Osteocyte (in vitro differentiated cells): ENCODE measurements at regions not wholly inside any gene's neighbourhood (a gene's known extent, or its start where the extent isn't known, plus 50 kb on each side); places are given as distances from the start of the nearest gene placed in this dataset.

Experiments
- DNase-seq: peaks from one replicate; pipeline ENCODE4 v3.0.0; 2021; ENCODE audit warnings: mixed read lengths; ENCODE audit not compliant: unreplicated experiment; ENCODE audit errors: extremely low spot score
- H3K27ac Mint-ChIP-seq: one replicate; pipeline ENCODE4 v1.8.0; 2021; ENCODE audit warnings: mild to moderate bottlenecking, mixed read lengths; ENCODE audit not compliant: unreplicated experiment
- H3K27me3 Mint-ChIP-seq: one replicate; pipeline ENCODE4 v1.8.0; 2021; ENCODE audit warnings: mixed read lengths; ENCODE audit not compliant: unreplicated experiment
- H3K36me3 Mint-ChIP-seq: one replicate; pipeline ENCODE4 v1.8.0; 2021; ENCODE audit warnings: mixed read lengths; ENCODE audit not compliant: unreplicated experiment
- H3K4me1 Mint-ChIP-seq: one replicate; pipeline ENCODE4 v1.8.0; 2021; ENCODE audit warnings: mixed read lengths; ENCODE audit not compliant: unreplicated experiment
- H3K4me3 Mint-ChIP-seq: one replicate; pipeline ENCODE4 v1.8.0; 2021; ENCODE audit warnings: mild to moderate bottlenecking, moderate library complexity, mixed read lengths; ENCODE audit not compliant: unreplicated experiment
- H3K9me3 Mint-ChIP-seq: one replicate; pipeline ENCODE4 v1.8.0; 2021; ENCODE audit warnings: mixed read lengths; ENCODE audit not compliant: unreplicated experiment
- CTCF ChIP-seq: fragments of 200-600 bp; sonication (generic); IDR thresholded peaks from 2 replicates; pipeline ENCODE4 v1.5.0; 2021; ENCODE audit warnings: antibody characterized with exemption, mild to moderate bottlenecking, moderate library complexity

DNA sequence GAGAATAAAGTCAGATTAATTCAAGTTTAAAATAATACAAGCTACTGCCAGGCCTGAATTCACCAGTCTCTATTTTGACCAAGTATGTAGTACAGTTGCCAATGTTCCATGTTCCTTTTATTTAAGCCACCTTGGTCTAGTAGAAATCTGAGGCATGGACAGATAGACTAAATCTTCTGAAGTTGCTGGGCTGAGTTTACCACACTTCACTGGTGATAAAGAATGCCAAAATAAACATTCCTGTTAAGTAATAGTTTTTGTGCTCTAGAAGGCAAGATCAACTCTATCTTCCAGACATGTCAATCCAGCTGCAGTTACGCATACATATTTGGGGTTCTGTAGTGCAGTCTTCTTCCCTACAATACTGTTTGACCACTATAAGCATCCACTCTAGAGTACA is 83.9 kb upstream of the C11orf87 start:
- no peaks in the 10 kb centered on the region for H3K36me3 Mint-ChIP-seq
- no peak for DNase-seq

GRCh38 chr11:109342261-109342660 is 79.7 kb upstream of the C11orf87 start:
- peaks cover 2% of the 10 kb centered on the region for H3K27me3 Mint-ChIP-seq
- TF ChIP-seq CTCF: no peak
- no peaks in the 10 kb centered on the region for H3K9me3 Mint-ChIP-seq
- no peaks in the 10 kb centered on the region for H3K4me1 Mint-ChIP-seq
- H3K36me3 Mint-ChIP-seq: no peaks in the 10 kb centered on the region
- no peak overlapping the region for H3K4me3 Mint-ChIP-seq
- no peak for DNase-seq
- no peak overlapping the region for H3K27ac Mint-ChIP-seq

More for the DNA sequence above, 83.9 kb upstream of the C11orf87 start:
- no peaks in the 10 kb centered on the region for H3K27me3 Mint-ChIP-seq
- no peak overlapping the region for H3K4me3 Mint-ChIP-seq
- no peak overlapping the region for H3K27ac Mint-ChIP-seq
- H3K9me3 Mint-ChIP-seq: no peaks in the 10 kb centered on the region
- no peak for TF ChIP-seq CTCF
- H3K4me1 Mint-ChIP-seq: no peaks in the 10 kb centered on the region

DNA sequence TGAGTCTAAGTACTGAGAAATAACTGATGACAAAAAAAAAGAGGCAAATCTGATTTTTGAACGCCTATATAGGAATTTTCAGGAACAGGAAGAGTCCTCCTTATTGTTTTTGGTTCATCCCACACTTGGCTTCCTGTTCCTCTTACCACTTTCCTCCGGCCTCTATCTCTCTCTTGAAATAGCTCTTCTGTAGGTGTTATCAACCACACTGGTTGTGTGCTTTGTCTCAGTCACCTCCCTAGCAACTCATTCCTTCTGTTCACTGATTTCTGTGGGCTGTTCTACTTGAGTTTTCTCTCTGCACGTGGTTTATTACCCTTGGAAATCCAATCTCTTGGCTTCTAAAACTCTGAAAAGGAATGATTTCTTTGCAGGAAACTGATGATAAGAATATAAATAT is 78.7 kb upstream of the C11orf87 start:
- Mint-ChIP-seq H3K27me3 (peaks cover 4% of the 10 kb centered on the region), H3K9me3 (no peaks in the 10 kb centered on the region), H3K4me1 (no peaks in the 10 kb centered on the region), H3K4me3 (no peak overlapping the region), H3K27ac (no peak overlapping the region), H3K36me3 (no peaks in the 10 kb centered on the region)
- TF ChIP-seq CTCF: no peak
- DNase-seq: no peak

DNA sequence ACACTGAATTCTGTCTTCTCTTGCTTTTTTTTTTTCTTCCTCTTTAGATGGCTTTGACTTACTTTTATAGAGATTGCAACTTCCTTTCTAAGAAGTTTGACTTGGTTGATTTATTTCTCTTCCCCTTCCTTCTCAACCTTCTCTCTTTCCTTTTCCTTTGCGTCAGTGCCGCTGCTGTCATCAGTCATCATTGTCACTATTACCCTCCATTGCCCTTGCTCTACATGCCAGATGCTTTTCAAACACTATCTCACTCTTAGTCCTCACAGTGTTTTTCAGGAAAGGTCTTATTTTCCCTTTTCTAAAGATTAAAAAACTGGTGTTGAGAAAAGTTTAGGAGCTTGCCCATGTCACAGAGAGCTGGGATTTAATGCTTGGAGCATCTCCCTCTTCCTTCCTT is 74.7 kb upstream of the C11orf87 start:
- Mint-ChIP-seq H3K27me3 (peaks cover 4% of the 10 kb centered on the region), H3K4me1 (no peaks in the 10 kb centered on the region), H3K9me3 (no peaks in the 10 kb centered on the region), H3K4me3 (no peak overlapping the region), H3K27ac (no peak overlapping the region), H3K36me3 (no peaks in the 10 kb centered on the region)
- no peak for TF ChIP-seq CTCF
- DNase-seq: no peak

GRCh38 chr11:109349276-109350080 is 72.5 kb upstream of the C11orf87 start:
- H3K36me3 Mint-ChIP-seq: no peaks in the 10 kb centered on the region

More at GRCh38 chr11:109349276-109350080, 72.5 kb upstream of the C11orf87 start:
- H3K4me1 Mint-ChIP-seq: no peaks in the 10 kb centered on the region
- H3K4me3 Mint-ChIP-seq: no peak overlapping the region
- no peak for DNase-seq
- no peaks in the 10 kb centered on the region for H3K9me3 Mint-ChIP-seq
- no peak overlapping the region for H3K27ac Mint-ChIP-seq
- no peak for TF ChIP-seq CTCF
- H3K27me3 Mint-ChIP-seq: peaks cover 4% of the 10 kb centered on the region
